H1 (cell line): ENCODE measurements at regions not wholly inside any gene's neighbourhood (a gene's known extent, or its start where the extent isn't known, plus 50 kb on each side); places are given as distances from the start of the nearest gene placed in this dataset.

Source experiments
- POLR2AphosphoS5 ChIP-seq: IDR thresholded peaks from 2 replicates; pipeline ENCODE4 v1.6.1; 2011; ENCODE audit warnings: low read depth, low read length
- SIN3A ChIP-seq, 2 experiments: IDR thresholded peaks in 1 of 2; conservative IDR thresholded peaks in 1 of 2; 2 replicates each; pipeline ENCODE4 v1.6.1; 2011 to 2012; ENCODE audit warnings: low read length in 2 of 2, improper control_type of control experiment in 1 of 2, low read depth in 1 of 2, mild to moderate bottlenecking in 1 of 2
- YY1 ChIP-seq: IDR thresholded peaks from 2 replicates; pipeline ENCODE4 v1.6.1; 2011; ENCODE audit warnings: low read depth, mild to moderate bottlenecking, low read length

DNA sequence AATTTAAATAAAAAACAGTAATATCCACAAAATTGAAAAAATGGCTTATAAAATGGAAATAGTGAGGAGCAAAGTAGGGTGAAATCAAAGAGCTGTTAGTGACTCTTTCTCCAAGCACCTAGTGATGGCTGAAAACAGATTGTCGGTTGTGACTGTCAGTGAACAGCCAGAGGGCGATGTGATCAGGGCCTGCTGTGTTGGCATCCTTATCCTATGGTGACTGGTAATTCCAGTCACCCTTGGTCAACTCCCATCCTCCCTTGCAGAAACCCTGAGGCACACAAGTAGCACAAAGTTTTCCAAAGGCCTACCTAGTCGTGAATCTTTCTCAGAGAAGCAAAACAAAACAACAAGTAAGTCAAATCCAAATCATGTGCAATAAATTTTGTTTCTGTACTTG is 599.8 kb upstream of the CXADR start:
- TF ChIP-seq SIN3A (conservative IDR thresholded peaks at IDR 0.05 in 1 of 2, IDR thresholded peaks at IDR 0.05 in 1 of 2; ENCODE audit: low read depth in 1 of 2, low read length in 2 of 2) (no peak), POLR2AphosphoS5 (no peak), YY1 (no peak)
